ENCODE measurements at regions not wholly inside any gene's neighbourhood (a gene's known extent, or its start where the extent isn't known, plus 50 kb on each side); places are given as distances from the start of the nearest gene placed in this dataset.
"Not testable (repeated sequence)": the region's sequence is repeated elsewhere in the genome, so short reads cannot be mapped to it uniquely, and the experiment has no call there.

DNA sequence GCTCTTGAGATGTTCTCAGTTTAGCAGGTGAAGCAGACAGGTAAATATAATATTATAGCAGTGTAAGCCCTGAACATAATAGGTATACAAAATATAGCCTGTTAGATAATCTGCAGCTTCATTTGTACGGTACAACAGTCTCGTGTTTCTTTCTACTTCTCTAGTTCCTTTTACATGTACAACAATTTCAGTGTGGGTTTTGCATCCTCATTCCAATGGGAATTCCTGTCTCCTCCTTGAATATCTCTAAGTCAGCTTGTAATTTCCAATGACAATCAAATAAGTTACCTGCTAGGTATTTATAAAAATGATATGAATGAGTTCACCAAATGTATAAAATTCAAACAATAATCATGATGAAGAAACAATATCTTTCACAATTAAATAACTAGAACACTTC is 330.0 kb upstream of the RND3 start:
- DNase-seq: no peak

DNA sequence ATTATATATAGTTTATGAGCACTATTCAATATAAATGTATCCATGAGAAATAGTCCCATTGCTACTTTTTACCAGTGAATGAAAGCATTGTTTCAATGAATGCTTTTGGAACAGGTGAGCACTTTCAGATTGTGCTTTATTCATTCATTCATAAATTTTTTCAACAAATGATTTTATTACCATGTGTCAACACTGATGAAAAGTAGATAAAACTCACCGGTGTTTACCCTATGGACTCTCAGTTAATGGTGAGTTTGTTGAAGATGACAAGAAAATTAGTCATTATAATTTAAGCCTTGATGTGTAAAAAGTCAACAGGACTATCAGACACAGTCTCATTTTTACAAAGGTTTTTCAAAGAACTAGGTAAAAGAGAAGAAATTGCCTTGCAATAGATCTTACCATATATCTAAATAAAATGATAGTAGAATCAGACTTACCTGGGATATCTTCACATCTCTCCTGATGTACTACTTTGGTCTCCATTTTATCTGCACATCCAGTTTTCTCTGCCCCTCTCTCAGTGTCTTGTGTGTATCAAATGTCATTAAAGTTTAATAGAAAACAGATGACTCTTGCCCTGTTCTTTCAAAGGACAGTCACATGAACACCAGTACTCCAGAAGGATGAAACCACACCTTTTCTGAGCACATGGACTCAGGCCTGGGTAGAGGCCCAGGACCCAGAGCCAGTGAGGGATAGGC is 325.3 kb upstream of the RND3 start:
- DNase-seq: no peak

DNA sequence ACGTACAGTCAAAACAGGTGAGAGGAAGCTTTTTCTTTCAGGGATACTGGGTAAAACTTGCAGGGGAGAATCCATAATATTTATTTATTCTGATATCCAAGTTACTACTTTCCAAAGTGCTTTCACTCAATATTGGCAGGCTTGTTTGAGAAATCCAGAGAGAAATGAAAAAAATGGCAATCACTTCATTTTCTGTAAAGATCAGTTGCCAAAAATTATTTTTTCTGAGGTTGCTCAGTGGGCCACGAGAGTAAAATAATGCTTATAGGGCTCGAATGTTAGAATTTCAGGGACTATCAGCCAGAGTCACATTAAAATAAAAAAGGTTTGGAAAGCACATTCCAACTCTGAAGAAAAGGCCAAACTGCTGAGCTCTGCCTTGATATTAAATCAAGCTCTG is 324.6 kb upstream of the RND3 start:
- no peak for DNase-seq

DNA sequence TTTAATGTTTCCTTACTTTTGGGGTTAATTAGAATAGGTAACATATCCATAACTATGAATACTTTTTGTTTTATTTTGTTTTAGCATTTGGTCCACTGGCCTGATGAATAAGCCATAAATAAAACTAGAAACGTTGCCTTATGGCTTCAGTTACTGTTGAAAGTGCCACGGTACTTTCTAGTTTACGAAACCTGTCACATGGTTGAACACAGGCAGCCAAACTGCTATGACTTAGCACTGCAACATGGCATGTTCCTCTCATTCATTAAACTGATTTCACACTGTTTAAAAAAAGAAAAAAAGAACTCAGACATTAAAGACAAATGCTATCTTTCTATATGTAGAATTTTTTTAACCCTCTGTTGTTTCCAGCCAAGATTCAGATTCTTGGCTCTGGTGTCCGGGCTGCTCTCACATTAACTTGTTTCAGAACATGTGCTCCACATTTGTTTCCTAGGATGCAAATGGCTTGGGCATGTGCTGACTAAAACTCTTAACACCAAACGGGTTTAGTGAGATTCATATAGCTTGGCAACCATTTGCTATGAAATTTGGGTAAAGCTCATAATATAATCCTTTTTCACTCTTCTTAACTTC is 323.9 kb upstream of the RND3 start:
- DNase-seq: no peak

DNA sequence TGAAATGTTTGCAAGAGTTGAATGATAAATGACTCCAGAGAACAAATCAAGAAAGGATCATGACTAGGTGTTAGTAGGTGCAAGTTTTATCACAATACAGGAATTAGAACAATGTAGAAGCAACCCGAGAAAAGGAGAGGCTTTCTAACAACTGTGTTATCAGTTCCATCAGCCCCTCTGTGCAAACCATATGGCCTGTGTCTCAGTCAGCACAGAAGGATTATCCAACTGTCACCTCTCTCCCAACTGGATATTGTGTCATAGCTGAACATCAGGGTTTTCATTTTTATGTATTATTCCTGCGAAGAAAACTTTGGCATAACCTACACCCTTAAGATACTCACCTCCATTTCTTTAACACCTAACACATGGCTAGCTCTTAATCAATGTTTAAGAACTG is 321.6 kb upstream of the RND3 start:
- no peak for DNase-seq

DNA sequence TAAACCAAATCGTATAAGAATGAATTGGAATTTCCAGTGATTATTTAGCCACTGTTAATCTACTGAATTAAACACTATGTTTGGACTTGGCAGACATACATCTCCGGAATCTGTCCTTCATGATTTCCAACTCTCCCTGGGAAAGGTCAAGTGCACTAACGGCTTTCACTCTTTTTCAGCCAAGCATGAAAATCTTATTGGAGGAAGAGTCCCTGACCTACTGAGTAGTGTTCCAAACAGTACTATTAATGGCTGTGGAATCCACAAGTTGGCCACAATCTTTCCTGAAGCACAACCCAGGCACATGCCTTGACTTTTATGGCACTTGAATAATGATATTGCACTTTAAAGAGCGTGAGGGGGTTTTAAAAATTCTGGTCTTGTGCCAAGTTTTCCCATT is 318.9 kb upstream of the RND3 start:
- DNase-seq: no peak

DNA sequence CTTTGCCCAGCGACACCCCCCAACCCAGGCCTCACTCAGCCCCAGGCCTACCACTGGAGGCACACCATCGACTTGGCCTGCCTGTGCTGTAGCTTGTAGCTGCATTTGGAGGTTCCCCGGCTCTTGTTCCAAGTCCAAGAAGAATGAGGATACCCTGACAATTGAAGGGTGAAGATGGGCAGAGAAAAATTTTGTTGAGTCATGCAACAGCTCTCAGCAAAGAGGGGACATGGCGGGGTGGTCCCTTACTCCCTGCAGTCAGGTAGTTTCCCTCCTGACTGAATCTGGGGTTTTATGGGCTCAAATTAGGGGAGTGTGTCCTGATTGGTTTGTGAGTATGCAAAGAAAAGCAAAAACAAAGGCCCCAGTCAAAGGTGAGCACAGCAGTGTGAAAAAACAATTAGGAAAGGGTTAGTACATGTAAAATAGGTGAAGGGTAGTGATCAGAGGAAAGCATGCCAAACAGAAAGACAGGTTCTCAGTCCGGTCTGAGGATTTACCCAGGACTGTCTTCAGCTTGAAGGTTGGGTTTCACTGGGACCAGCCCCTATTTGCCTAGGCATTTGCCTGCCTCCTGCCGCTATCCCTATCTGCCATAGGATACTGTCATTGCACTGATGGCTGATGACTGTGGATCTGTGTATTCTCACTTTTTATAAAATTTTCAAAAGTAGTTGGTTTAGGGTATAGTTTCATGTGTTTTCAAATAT is 316.4 kb upstream of the RND3 start:
- no peak for DNase-seq

DNA sequence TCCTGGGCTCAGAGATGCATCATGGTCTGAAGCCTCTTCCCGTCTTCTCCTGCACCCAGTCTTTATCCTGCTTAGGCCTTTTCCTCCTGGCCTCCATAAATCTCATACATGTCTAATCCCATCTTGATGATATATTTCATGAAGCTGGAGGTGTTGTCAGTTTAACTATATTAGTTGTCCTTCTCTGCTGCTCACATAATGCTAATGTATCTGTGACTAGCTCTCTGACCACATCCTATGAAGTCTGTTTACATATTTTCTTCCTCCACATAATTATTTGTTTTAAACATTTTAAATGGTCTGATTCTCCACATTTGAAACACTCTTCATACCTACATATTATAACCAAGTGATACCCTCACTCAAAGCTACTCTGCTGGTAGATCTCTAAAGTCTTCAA is 315.2 kb upstream of the RND3 start:
- no peak for DNase-seq

DNA sequence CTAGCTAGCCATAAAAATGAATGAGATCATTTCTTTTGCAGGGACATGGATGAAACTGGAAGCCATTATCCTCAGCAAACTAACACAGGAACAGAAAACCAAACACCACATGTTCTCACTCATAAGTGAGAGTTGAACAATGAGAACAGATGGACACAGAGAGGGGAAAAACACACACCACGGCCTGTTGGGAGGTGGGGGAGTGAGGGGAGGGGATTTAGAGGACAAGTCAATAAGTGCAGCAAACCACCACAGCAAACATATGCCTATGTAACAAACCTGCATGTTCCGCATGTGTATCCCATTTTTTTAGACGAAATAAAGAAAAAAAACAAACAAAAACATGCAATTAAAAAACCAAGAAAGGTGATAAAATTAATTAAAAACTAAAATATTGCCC is 308.8 kb upstream of the RND3 start:
- not testable (repeated sequence) for DNase-seq

DNA sequence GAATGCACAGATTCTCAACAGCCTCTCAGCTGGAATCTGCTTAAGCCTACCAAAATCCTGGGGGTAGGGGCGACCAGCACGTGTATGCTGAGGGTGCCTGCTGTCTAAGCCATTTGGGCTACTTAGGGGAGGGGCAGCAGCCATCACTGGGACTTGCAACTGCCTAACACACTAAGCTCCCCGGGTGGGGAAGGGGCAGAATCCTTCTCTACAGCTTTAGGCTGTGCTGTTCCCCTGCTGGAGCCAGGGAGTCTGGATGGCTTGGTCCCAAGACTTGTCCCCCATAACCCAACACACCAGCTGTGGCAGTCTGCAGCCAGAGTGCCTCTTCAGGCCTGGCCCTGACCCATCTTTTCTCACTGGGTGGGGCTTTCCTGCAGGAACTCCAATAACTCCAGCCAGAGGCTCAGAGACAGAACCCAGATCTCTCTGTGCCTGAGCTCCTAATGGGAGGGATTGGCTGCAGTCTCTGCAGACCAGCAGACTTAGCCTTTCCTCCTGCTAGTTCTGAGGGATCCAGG is 305.4 kb upstream of the RND3 start:
- no peak for DNase-seq

DNA sequence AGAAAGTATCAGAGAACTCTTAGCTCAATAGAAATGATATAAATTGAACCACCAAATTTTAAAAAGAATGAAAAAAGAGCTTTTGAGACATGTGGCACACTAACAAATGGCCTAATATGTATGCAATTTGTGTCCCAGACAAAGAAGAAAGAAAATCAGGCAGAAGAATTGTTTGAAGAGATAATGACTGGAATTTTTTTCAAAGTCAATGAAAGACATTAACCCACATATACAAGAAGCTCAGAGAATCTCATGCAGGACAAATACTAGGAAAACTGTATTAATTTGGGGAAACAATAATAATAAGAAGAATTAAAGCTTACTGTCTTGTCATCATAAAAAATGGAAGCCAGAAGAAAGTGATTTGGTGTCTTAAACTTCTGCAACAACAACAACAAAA is 304.1 kb upstream of the RND3 start:
- no peak for DNase-seq

DNA sequence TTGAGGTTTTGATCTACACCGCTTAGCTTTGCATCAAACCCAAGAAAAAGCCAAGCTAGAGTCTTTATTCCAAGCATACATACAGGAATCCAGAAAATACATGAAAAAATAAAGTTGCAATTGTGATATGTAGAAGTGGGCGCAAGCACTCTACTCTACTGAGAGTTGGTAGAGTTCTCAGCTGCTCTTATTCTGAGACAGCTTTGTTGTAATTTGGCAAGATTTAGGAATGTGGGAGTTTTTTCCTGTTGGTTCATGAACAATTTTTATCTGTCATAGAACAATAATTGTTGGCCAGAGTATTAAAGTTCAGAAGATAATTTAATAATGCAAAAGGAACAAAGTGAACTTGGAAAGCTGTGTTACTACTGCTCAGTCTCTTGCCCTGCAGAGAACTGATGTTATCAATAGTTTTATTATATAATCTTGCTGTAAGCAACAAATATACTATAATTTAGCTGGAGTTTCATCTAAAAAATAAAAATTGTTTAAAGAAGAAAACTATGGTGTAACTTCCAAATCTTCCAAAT is 302.0 kb upstream of the RND3 start:
- no peak for DNase-seq

DNA sequence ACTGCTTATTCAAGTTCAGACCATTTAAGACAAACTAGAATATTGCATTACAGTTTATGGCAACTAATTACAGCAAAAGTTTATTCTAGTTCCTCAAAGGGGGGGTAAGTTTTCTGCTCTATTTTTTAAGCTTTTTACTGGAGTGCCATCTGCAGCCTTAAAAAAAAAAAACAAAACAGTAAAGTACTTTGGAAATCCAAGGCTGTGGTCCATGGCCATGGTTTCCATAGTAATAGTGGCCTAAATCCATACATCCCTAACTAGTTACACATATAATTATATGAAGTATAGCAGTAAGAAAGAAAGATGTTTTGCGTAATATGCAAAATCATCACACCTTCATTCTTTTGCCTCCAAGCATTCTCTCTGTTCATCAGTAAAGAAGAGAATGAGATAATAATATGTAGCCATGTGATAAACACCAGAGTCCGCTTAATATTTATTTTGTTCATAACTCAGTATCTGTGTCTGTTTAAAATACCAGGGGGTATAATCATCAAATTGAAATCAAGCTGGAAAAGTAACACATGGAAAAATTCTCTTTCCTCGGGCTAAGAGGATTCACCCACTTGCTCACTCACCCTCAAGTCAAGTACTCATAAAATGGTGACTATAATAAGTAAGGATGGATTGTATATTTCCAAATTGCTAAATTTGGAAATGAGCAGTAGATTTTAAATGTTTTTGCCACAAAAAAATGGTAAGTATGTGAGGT is 301.1 kb upstream of the RND3 start:
- DNase-seq: no peak

DNA sequence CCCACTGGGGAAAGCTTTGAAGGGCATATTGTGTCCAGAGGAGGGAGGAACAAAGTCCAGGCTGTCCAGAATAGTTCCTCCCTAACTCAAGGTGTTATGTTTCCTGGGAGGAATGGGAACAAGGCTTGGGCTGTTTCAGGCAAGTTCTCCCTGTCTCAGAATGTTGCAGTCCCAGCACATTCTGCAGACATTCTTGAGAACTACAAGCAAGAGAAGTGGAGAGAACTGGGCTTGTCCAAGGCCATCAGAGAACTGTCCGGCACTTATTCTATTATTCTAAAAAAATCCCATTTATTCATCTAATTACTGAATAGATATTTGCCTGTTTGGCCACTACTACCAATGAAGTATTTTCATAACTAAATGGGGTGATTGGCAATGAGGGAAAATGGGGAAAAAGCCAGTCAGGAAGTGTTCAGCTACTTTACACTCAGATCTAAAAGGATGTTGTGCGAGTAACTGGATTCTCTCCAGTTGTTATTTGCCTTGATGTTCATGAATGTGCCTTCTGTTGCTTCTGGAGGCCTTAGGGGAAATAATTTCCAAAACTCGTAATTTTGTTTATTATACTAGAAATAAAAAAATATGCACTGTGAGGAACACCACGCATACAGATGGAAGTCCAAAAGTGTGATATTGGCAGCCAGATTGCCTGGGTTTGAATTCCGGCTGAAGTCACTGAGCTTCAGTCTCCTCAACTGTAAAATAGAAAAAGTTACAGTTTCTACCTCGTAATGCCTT is 300.1 kb upstream of the RND3 start:
- DNase-seq: no peak

DNA sequence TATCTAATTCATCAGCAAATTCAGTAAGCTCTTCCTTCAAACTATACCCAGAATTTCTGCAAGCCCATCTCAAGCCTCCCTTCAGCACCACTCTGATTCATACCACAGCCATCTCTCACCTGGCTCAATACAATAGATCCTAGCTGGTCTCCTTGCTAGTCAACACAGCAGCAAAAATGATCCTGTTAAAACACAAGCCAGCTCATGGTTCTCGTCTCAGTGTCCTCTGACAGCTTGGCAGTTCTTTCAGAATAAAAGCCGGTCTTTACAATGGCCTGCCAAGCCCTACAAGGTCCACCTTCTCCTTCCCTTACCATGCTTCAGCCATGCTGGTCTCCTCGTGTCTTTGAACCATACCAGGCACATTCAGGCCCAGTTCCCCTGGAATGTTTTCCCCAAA is 296.9 kb upstream of the RND3 start:
- no peak for DNase-seq

DNA sequence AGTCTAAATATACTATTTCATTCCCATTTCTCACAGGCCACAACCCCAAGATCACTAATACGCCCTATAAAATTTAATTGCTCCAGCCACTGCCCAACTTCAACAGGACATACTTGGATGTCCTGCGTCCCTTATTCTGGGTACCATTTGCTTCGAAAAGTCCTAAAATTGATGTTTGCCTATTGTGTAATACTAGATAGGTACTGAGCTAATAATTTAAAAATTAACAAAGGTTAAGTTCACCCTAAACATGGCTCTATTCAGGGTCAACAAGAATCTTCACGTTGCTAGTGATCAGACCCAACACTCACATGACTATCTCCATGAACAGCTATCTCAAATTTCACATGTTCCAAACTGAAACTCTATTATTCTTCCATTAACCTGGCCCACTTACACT is 296.4 kb upstream of the RND3 start:
- no peak for DNase-seq

DNA sequence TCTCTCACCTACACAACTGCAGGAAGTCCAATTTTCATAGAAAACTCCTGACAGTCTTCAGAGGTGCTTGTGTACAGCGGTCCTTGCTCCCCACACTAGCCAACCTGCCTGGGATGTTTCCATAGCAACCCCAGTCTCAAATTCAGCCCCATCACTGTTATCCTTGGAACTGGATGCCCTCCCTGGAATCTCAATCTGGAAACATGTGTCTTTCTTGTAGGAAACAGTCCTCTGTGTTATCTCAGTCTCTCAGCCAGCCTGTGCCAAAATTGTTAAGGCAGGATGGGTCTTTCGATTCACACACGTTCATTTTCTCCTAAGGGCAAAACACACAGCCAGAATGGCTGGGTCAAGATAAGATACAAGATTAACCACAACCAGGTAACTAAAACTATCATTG is 295.5 kb upstream of the RND3 start:
- no peak for DNase-seq

DNA sequence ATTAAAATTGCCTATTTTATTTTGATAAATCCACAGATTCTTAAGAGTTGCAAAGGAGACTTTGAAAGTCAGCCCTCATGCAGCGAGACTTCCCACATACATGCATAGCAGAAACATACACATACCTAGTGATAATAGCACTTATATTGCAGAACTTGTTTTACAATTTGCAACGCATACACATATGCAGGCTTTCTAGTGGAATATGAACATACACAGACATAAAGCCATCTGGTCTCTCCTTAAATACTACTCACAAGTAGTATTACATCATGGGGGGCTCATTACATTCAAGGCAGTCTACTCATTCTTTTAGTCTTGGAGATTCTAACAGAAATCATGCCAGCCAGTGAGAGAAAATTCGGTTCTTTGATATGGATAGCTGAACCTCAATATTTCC is 295.1 kb upstream of the RND3 start:
- DNase-seq: no peak

DNA sequence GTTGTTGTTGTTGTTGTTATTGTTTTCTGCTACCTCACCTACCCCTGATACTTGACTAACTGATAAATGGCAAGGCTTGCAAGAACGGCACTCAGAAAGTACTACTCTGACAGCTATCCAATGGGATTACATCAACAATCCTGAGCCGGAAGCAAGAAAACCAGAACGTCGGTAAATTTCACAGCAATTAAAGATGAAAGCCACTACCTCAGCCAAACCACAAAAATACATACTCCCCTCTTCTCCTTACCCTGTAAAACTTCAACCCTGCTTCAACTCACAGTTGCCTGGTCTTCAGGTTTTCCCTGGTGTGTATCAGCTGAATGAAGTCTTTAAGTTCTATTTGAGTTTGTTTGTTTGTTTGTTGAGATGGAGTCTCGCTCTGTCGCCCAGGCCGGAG is 293.7 kb upstream of the RND3 start:
- DNase-seq: no peak

DNA sequence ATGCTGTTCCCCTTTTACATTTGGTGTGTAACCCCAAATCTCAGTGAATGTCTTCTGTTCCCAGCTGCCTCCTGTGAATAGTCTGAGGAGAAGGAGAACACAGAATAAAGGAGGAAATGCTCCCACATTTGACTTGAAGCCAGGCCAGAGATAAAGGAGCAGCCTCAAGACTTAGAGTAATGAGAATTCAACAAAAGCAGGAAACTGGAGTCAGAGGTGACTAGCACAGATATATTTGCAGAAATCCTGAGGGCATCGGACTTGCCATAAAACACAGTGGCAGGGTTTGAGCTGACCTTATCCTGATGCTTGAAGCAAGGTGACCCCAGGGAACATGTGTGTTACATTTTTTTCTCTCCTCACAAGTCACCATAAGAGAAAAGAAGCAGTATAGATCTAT is 291.4 kb upstream of the RND3 start:
- no peak for DNase-seq

DNA sequence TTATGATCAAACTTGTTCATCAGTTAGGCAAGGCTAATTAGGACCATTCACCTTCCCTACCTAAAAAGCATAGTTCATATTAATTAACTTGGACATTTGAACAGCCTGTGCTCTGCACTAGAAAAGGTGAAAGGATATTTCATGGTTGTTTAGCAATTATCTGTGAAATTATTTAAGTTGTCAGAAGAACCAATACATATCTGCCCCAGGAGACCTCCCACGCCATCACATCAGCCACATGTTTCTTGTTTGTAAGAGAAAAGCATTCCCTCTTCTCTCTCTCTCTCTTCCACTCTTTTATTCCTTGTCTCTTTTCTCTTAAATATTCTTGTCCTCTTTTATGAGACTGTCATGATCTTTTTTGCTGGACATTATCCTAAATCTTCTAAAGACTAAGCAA is 282.0 kb upstream of the RND3 start:
- no peak for DNase-seq

DNA sequence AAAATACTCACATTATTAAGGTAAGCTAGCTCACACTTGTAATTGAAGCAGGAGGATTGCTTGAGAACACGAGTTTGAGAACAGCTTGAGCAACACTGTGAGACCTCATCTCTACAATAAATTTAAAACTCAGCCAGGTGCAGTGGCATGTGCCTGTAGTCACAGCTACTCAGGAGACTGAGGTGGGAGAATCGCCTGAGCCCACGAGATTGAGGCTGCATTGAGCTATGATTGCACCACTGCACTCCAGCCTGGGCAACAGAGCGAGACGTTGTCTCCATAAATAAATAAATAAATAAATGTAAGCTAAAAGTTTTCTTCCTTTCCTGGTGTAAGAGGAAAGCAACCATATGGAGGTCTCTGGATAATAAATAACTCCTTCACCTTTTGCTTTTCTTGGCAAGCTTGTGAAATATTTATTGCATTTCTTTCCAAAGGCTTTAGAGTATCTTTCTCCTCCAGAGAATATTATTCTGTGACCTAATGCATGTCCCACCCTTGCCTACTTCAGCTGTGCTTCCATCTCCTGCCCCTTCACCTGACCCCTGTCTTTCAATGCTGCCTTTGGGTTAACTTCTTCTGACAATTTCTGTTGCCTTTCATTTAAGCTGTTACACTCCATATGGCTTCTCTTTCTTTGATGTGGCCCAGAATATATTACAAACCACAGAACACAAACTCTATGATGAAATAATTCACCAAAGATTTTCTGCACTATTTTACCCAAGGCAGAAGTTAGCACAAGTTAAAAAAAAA is 280.7 kb upstream of the RND3 start:
- no peak for DNase-seq

Data from activated CD4-positive, alpha-beta T cell treated with anti-CD3 and anti-CD28 coated beads, Interleukin-2, Interleukin-6, amounts not matched to agents 100 ng/mL and 50 ng/mL, durations not matched to agents 16 hours and 8 hours (primary cell).